HG02943 (cell line): ENCODE measurements at regions not wholly inside any gene's neighbourhood (a gene's known extent, or its start where the extent isn't known, plus 50 kb on each side); places are given as distances from the start of the nearest gene placed in this dataset.

Source experiments
- ATAC-seq: cut with Tn5 transposase; IDR thresholded peaks from one replicate; pipeline ENCODE4 v1.9.1; 2021; ENCODE audit warnings: mild to moderate bottlenecking, low read depth, moderate library complexity; ENCODE audit not compliant: unreplicated experiment

GRCh38 chr13:53200498-53201453 is 172.2 kb downstream of the OLFM4 start:
- ATAC-seq, result no peak

- no peak for ATAC-seq
These were observed 173.0 kb downstream of the OLFM4 start for GRCh38 chr13:53201454-53202225.

- no peak for ATAC-seq
These were observed 176.0 kb downstream of the OLFM4 start for GRCh38 chr13:53204598-53204997.

- ATAC-seq, result no peak
These were observed 177.8 kb downstream of the OLFM4 start for GRCh38 chr13:53206455-53206854.

- ATAC-seq, result no peak
These were observed 178.9 kb downstream of the OLFM4 start for GRCh38 chr13:53207556-53207955.

GRCh38 chr13:53214433-53214832 is 185.8 kb downstream of the OLFM4 start:
- ATAC-seq, result no peak

- ATAC-seq, result no peak
These were observed 186.9 kb downstream of the OLFM4 start for GRCh38 chr13:53215563-53215962.

GRCh38 chr13:53216773-53217172 is 188.2 kb downstream of the OLFM4 start:
- no peak for ATAC-seq

- no peak for ATAC-seq
These were observed 188.6 kb downstream of the OLFM4 start for GRCh38 chr13:53217194-53217593.

GRCh38 chr13:53220038-53220437 is 191.4 kb downstream of the OLFM4 start:
- no peak for ATAC-seq

GRCh38 chr13:53237696-53238095 is 209.1 kb downstream of the OLFM4 start:
- ATAC-seq, result no peak

GRCh38 chr13:53238261-53238660 is 209.6 kb downstream of the OLFM4 start:
- ATAC-seq, result no peak

- no peak for ATAC-seq
These were observed 211.9 kb downstream of the OLFM4 start for GRCh38 chr13:53240401-53241025.

- no peak for ATAC-seq
These were observed 213.3 kb downstream of the OLFM4 start for GRCh38 chr13:53241891-53242348.

GRCh38 chr13:53249236-53249635 is 220.6 kb downstream of the OLFM4 start:
- no peak for ATAC-seq

- peak; percentile 83 for ATAC-seq
These were observed 221.8 kb downstream of the OLFM4 start for GRCh38 chr13:53250272-53250875.

GRCh38 chr13:53250977-53251376 is 222.4 kb downstream of the OLFM4 start:
- no peak for ATAC-seq

- ATAC-seq, result no peak
These were observed 225.9 kb downstream of the OLFM4 start for GRCh38 chr13:53254500-53254899.

GRCh38 chr13:53255795-53256194 is 227.2 kb downstream of the OLFM4 start:
- no peak for ATAC-seq

- ATAC-seq, result no peak
These were observed 232.0 kb downstream of the OLFM4 start for GRCh38 chr13:53260594-53260993.
